Mesodermal cell (in vitro differentiated cells): ENCODE measurements at regions not wholly inside any gene's neighbourhood (a gene's known extent, or its start where the extent isn't known, plus 50 kb on each side); places are given as distances from the start of the nearest gene placed in this dataset.

Source experiments
- H3K27ac ChIP-seq: 2 replicates; pipeline ENCODE4 v1.7.0; 2013; ENCODE audit warnings: mild to moderate bottlenecking, low read depth, low read length, moderate library complexity; ENCODE audit not compliant: severe bottlenecking
- H3K36me3 ChIP-seq: 2 replicates; pipeline ENCODE4 v1.7.1; 2013; ENCODE audit warnings: mild to moderate bottlenecking, low read length, moderate library complexity; ENCODE audit not compliant: control insufficient read depth, insufficient read depth
- H3K4me1 ChIP-seq: one replicate; pipeline ENCODE4 v1.7.1; 2013; ENCODE audit warnings: mild to moderate bottlenecking, low read length; ENCODE audit not compliant: insufficient read depth, control insufficient read depth, poor library complexity, severe bottlenecking
- H3K4me3 ChIP-seq: 2 replicates; pipeline ENCODE4 v1.7.0; 2013; ENCODE audit warnings: low read length, control low read depth, mild to moderate bottlenecking; ENCODE audit not compliant: insufficient read depth, poor library complexity, severe bottlenecking; ENCODE audit errors: extremely low read depth
- H3K9me3 ChIP-seq: 2 replicates; pipeline ENCODE4 v1.7.1; 2013; ENCODE audit warnings: mild to moderate bottlenecking, low read length, moderate library complexity; ENCODE audit not compliant: control insufficient read depth
- WGBS, 2 experiments: methylation state at CpG; one replicate each; pipeline ENCODE4 v1.1.5; 2013; ENCODE audit warnings: missing lambda C conversion rate in 2 of 2; ENCODE audit not compliant: insufficient coverage in 2 of 2; 5-methylcytosine and 5-hydroxymethylcytosine counted together

- no peak overlapping the region for H3K4me3 ChIP-seq
- no peaks in the 10 kb centered on the region for H3K36me3 ChIP-seq
- WGBS, 2 experiments, result no CpG with 5 or more reads among the region's 2 CpGs
- H3K9me3 ChIP-seq, result no peaks in the 10 kb centered on the region
- H3K27ac ChIP-seq, result no peak overlapping the region
- no peaks in the 10 kb centered on the region for H3K4me1 ChIP-seq
These were observed 609.3 kb downstream of the GBE1 start for GRCh38 chr3:81152156-81152555.

DNA sequence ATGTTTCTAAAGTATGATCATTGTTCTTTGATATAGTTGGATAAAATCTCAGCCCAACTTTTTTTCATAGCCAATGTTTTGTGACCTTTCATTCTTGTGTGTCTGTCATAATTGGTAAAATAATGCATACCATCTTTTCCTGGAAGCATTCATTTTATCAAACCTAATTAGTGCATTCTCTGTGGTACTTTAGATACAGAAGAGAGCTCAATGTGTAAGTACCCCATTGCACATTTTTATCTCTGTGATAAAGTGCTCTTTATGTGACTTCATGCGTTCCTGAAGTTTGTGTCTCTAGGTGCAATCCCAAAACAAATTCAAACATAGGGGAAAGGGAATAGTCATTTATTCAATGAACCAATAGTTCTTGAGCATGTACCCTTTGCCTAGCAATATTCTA is 628.5 kb downstream of the GBE1 start:
- 100% methylated on average over 1 of the region's 1 CpG; no CpG with 5 or more reads in 1 of the 2 experiments for WGBS, 2 experiments
- Histone ChIP-seq H3K4me1 (no peaks in the 10 kb centered on the region), H3K4me3 (no peak overlapping the region), H3K27ac (no peak overlapping the region), H3K36me3 (no peaks in the 10 kb centered on the region), H3K9me3 (no peaks in the 10 kb centered on the region)

DNA sequence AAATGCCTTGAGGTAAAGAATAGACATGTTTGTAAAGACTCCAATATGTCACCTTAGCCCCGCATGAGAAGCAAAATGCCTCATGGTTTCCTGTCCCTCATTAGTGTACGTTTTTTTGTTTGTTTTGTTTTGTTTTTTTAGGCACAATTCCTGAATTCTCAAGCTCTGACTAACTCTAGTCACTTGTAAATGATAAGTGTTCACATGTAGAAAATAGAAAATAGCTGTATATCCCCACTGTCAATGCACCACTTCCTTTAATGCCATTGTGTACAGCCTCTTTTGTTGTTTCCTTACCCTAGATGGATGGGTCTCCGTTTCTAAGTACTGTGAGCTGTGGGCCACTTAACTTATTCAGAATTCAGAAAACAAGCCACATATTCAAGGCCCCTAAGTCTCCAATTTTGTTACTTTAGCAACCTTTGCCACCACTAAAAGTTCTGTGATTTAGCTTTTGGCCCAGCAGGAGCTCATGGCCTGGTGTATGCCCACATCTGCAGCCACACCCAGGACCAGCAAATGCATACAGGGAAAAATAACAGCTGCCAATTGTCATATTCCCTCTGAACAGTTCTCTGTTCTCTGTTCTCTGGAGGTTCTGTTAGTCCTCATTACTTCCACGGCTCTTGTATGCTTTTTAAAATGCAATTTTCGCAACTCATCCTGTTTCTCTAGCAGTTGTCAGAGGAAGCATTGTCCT is 655.5 kb downstream of the GBE1 start:
- Histone ChIP-seq H3K4me3 (no peak overlapping the region), H3K36me3 (no peaks in the 10 kb centered on the region), H3K27ac (peak overlapping the region; percentile 73), H3K4me1 (no peaks in the 10 kb centered on the region), H3K9me3 (no peaks in the 10 kb centered on the region)
- WGBS, 2 experiments, result 74 to 92% methylated on average over 2 to 4 of the region's 5 CpGs

GRCh38 chr3:81105206-81105605 is 656.2 kb downstream of the GBE1 start:
- peak overlapping the region; percentile 73 for H3K27ac ChIP-seq
- no peak overlapping the region for H3K4me3 ChIP-seq
- WGBS, 2 experiments, result 80 to 100% methylated on average over 1 of the region's 2 CpGs
- H3K4me1 ChIP-seq, result no peaks in the 10 kb centered on the region
- H3K36me3 ChIP-seq, result no peaks in the 10 kb centered on the region
- H3K9me3 ChIP-seq, result no peaks in the 10 kb centered on the region

DNA sequence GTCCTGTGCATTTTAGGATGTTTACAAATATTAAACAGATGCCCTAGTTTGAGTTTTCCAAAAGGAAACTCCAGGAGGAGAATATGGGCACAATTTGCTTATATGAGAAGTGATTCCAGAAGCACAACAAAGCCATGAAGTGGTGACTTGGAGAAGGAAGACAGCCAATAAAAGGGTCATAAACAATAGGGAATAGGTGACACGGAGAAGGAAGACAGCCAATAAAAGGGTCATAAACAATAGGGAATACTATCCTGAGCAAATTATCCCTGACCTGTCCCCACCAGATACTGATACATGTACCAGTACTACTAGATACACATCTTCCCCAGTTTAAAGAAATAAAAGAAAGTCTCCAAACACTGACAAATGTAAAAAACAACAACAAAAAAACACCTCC is 663.6 kb downstream of the GBE1 start:
- 100% methylated on average over 1 of the region's 1 CpG for WGBS, 2 experiments
- Histone ChIP-seq H3K9me3 (no peaks in the 10 kb centered on the region), H3K4me3 (no peak overlapping the region), H3K27ac (no peak overlapping the region), H3K4me1 (no peaks in the 10 kb centered on the region), H3K36me3 (no peaks in the 10 kb centered on the region)

- no peaks in the 10 kb centered on the region for H3K9me3 ChIP-seq
- WGBS, 2 experiments, result 89% methylated on average over 4 to 5 of the region's 5 CpGs
- no peaks in the 10 kb centered on the region for H3K4me1 ChIP-seq
- no peak overlapping the region for H3K27ac ChIP-seq
- H3K36me3 ChIP-seq, result no peaks in the 10 kb centered on the region
- H3K4me3 ChIP-seq, result no peak overlapping the region
These were observed 665.5 kb downstream of the GBE1 start for GRCh38 chr3:81095956-81096355.

DNA sequence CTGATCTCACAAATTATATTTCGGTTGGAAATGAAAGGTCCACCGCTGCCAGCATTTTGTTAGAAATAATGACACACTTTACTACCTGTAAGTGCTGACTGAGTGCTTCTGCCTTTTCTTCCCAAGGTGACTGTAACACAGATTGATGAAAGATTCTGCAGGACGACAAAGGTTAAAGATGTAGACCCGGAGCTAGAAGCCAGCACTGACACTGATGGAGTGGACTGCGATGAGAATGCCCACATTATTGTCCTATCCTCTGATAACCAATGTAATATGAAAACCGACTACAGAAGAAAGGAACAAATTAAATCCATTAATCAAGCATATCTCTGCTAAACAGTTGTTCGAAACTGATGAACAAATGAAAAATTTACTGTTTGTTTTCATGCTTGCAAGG is 666.5 kb downstream of the GBE1 start:
- no peaks in the 10 kb centered on the region for H3K36me3 ChIP-seq
- WGBS, 2 experiments, result 87 to 94% methylated on average over 4 to 5 of the region's 7 CpGs

DNA sequence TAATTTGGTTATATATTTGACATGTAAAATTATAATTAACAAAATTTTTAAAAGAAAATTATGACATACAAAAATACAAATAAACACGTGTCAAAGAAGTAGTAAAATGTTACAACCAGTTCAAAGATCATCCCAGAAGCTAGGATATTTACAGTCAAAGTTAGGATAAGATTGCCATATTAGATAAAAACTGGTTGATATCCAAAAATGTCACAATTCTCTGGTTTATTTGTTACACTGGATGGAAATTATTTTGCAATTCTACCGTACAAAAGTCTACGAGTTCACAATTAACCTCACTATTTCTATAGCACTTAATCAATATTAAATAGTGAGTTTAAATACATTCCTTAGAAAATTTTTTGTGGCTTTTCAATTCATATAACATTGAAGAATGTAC is 673.8 kb downstream of the GBE1 start:
- no CpG with 5 or more reads among the region's 3 CpGs for WGBS, 2 experiments
- Histone ChIP-seq H3K36me3 (no peaks in the 10 kb centered on the region), H3K9me3 (peaks cover 5% of the 10 kb centered on the region), H3K27ac (no peak overlapping the region), H3K4me3 (no peak overlapping the region), H3K4me1 (no peaks in the 10 kb centered on the region)

More for the DNA sequence above, 666.5 kb downstream of the GBE1 start:
- peaks cover 5% of the 10 kb centered on the region for H3K9me3 ChIP-seq
- no peaks in the 10 kb centered on the region for H3K4me1 ChIP-seq
- no peak overlapping the region for H3K4me3 ChIP-seq
- H3K27ac ChIP-seq, result no peak overlapping the region

DNA sequence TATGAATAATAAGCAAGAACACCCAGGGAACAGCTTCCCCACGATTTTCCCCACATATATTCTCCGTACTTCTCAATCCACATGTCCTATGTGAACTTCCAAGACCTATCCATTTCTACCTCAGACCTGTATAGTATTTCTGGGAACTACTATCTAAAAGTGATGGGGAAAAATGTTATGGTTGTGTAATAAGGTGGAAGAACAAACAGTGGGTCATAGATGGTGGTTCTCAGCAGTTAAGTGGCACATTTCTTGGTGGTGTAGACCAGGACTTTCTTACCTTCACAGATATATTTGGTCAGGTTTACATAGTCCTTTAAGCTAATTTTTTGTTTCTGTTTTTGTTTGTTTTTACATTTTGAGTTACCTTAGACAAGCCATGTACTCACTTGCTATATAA is 675.1 kb downstream of the GBE1 start:
- WGBS, 2 experiments, result no CpG with 5 or more reads among the region's 2 CpGs
- H3K27ac ChIP-seq, result no peak overlapping the region
- no peak overlapping the region for H3K4me3 ChIP-seq
- peaks cover 5% of the 10 kb centered on the region for H3K9me3 ChIP-seq
- H3K4me1 ChIP-seq, result no peaks in the 10 kb centered on the region
- no peaks in the 10 kb centered on the region for H3K36me3 ChIP-seq

- Histone ChIP-seq H3K36me3 (no peaks in the 10 kb centered on the region), H3K9me3 (no peaks in the 10 kb centered on the region), H3K4me3 (no peak overlapping the region), H3K27ac (no peak overlapping the region), H3K4me1 (no peaks in the 10 kb centered on the region)
- WGBS, 2 experiments, result 70 to 86% methylated on average over 3 of the region's 5 CpGs
These were observed 680.8 kb downstream of the GBE1 start for GRCh38 chr3:81080608-81081007.

DNA sequence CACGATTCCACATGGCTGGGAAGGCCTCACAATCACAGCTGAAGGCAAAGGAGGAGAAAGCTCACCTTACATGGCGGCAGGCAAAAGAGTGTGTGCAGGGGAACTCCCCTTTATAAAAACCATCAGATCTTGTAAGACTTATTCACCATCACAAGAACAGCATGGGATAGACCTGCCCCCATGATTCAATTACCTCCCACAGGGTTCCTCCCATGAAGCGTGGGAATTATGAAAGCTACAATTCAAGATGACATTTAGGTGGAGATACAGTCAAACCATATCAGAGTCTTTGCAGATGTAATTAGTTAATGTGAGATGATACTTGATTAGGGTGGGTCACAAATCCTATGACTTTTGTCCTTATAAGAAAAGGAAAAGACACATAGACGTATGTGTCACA is 688.9 kb downstream of the GBE1 start:
- Histone ChIP-seq H3K9me3 (peaks cover 14% of the 10 kb centered on the region), H3K4me1 (no peaks in the 10 kb centered on the region), H3K27ac (no peak overlapping the region), H3K4me3 (no peak overlapping the region), H3K36me3 (no peaks in the 10 kb centered on the region)
- 80 to 91% methylated on average over 2 to 3 of the region's 4 CpGs for WGBS, 2 experiments
